ENCODE measurements at regions not wholly inside any gene's neighbourhood (a gene's known extent, or its start where the extent isn't known, plus 50 kb on each side); places are given as distances from the start of the nearest gene placed in this dataset.

DNA sequence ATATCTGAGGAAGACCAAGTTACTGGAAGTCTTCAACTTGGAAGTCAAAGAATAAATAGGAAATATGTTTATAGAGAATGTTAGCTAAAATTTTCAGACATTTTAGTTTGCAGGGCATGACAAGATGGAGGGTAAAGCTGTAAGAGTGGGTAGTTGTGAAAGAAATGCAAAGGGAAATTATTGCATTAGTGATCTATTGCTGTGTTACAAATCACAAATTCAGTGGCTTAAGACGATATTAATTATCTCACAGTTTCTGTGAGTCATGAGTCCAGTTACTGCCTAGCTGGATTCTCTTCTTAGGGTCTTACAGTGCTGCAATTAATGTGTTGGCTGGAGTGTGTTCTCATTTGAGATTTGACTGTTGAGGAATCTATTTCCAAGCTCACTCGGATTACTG, 62.9 kb upstream of the CAMK2D start:
- Histone ChIP-seq H3K36me3 (no peaks in the 10 kb centered on the region), H3K27me3 (no peaks in the 10 kb centered on the region), H3K4me3 (no peak overlapping the region), H3K4me1 (peaks cover 0 to 49% (median 18%) of the 10 kb centered on the region in 12 donors), H3K27ac (peak overlapping the region in 1 of 12 donors; percentile 57), H3K9me3 (no peaks in the 10 kb centered on the region)
- TF ChIP-seq POLR2A (IDR thresholded peaks at IDR 0.05): no peak
- TF ChIP-seq, protein P1, sequence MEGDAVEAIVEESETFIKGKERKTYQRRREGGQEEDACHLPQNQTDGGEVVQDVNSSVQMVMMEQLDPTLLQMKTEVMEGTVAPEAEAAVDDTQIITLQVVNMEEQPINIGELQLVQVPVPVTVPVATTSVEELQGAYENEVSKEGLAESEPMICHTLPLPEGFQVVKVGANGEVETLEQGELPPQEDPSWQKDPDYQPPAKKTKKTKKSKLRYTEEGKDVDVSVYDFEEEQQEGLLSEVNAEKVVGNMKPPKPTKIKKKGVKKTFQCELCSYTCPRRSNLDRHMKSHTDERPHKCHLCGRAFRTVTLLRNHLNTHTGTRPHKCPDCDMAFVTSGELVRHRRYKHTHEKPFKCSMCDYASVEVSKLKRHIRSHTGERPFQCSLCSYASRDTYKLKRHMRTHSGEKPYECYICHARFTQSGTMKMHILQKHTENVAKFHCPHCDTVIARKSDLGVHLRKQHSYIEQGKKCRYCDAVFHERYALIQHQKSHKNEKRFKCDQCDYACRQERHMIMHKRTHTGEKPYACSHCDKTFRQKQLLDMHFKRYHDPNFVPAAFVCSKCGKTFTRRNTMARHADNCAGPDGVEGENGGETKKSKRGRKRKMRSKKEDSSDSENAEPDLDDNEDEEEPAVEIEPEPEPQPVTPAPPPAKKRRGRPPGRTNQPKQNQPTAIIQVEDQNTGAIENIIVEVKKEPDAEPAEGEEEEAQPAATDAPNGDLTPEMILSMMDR (IDR thresholded peaks at IDR 0.05): no peak
- intact Hi-C loops (cut with DNase I): no loop called here
- ATAC-seq (no peak), DNase-seq (no peak)
- WGBS, 4 donors: 76 to 82% (median 80%) methylated on average over 2 of the region's 2 CpGs

DNA sequence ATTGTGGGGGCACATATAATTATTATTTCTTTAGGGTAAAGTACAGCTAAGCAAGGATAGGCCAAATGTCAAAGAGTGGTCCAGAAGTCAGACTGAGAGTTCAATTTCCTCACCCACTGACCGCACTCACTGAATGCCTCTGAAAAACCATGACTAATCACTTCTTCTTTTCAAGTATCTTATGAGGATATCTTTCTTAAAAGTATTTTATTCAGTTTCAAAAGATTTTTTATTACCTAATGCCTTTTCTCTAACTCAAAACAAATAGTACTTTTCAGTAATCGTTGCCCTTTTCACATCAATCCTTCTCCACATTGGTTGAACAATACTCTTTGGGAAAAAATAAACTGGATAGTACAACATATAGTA, 61.7 kb upstream of the CAMK2D start:
- intact Hi-C loops (cut with DNase I): no loop called here
- ATAC-seq: no peak
- 82 to 88% (median 84%) methylated on average over 2 of the region's 2 CpGs for WGBS, 4 donors
- H3K27me3 ChIP-seq: no peaks in the 10 kb centered on the region
- H3K27ac ChIP-seq: no peak overlapping the region
- TF ChIP-seq, protein P1 (IDR thresholded peaks at IDR 0.05): no peak
- no peak for TF ChIP-seq POLR2A (IDR thresholded peaks at IDR 0.05)
- no peaks in the 10 kb centered on the region for H3K36me3 ChIP-seq
- no peaks in the 10 kb centered on the region for H3K9me3 ChIP-seq
- no peak for DNase-seq
- no peak overlapping the region for H3K4me3 ChIP-seq
- peaks cover 0 to 49% (median 18%) of the 10 kb centered on the region in 12 donors for H3K4me1 ChIP-seq

DNA sequence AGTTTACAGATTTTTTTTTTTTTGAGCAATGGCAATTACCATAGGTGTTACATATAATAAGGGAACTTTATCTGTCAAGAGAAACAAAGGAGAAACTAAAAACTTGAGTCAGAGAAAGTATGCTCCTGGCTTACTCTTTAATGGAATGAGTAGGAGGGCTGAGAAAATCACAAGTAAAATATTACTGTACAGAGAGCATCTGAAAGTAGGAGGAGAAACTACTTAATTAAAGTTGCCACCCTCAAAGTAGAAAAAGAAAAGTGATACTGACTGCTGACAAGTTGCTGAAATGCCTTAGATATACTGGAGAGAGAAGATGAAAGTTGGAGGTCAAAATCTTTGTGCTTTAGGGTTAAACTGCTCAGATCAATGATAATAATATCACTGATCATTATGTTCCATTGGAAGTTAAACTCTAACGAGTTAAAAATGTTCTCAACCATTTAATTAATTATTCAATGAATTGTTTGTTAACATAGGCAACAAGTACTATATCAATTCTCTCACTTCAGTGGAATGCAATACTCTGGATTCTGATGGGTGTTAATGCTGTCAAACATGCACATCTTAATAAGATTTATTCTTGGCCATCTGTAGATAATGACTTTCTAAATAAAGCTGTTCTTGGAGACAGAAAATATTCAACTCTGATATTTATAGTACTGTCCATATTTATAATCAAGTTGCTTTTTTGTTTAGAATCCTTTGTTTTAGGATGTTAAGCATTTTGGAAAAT, 61.2 kb upstream of the CAMK2D start:
- no peak for ATAC-seq
- 26 to 35% (median 33%) methylated on average over 1 of the region's 1 CpG for WGBS, 4 donors
- Histone ChIP-seq H3K27me3 (no peaks in the 10 kb centered on the region), H3K4me1 (peaks cover 0 to 49% (median 18%) of the 10 kb centered on the region in 12 donors), H3K9me3 (no peaks in the 10 kb centered on the region), H3K27ac (no peak overlapping the region), H3K4me3 (no peak overlapping the region), H3K36me3 (no peaks in the 10 kb centered on the region)
- intact Hi-C loops (cut with DNase I): no loop called here
- TF ChIP-seq, protein P1 (IDR thresholded peaks at IDR 0.05): no peak
- TF ChIP-seq POLR2A (IDR thresholded peaks at IDR 0.05): no peak
- DNase-seq: no peak

DNA sequence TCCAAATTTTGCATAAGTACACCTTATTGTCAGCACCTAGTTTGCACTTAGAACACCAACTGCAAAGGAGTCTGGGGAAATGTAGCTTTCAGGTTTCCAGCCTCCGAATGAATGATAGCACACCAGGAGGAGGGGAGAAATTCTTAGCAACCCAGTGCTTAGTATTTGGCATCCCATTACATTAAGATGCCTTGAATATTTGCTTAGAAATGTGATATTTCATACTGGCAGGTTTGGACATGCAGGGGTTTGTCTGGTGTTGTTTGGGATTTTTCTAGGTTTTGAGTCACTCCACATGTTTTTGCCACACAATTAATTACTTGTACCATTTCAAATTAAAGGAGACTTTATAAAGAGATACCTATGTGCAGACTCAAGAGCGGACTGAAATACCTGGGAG, 60.3 kb upstream of the CAMK2D start:
- Histone ChIP-seq H3K27ac (no peak overlapping the region), H3K4me3 (no peak overlapping the region), H3K36me3 (no peaks in the 10 kb centered on the region), H3K4me1 (peaks cover 0 to 49% (median 18%) of the 10 kb centered on the region in 12 donors), H3K9me3 (no peaks in the 10 kb centered on the region), H3K27me3 (no peaks in the 10 kb centered on the region)
- ATAC-seq (no peak), DNase-seq (no peak)
- intact Hi-C loops (cut with DNase I): no loop called here
- WGBS, 4 donors: 82 to 92% (median 90%) methylated on average over 2 of the region's 2 CpGs
- no peak for TF ChIP-seq POLR2A (IDR thresholded peaks at IDR 0.05)
- TF ChIP-seq, protein P1 (IDR thresholded peaks at IDR 0.05): no peak

All from heart left ventricle (tissue), 16 donors.